GM12878 (cell line): ENCODE measurements at regions not wholly inside any gene's neighbourhood (a gene's known extent, or its start where the extent isn't known, plus 50 kb on each side); places are given as distances from the start of the nearest gene placed in this dataset.

Experiments used
- CBX3 ChIP-seq: fragments of 200-600 bp; sonication (generic); IDR thresholded peaks from 2 replicates; pipeline ENCODE4 v1.6.1; 2016; ENCODE audit warnings: low read depth, borderline replicate concordance
- RBBP5 ChIP-seq: fragments of 200-600 bp; sonication (generic); conservative IDR thresholded peaks from 2 replicates; pipeline ENCODE4 v1.6.1; 2016
- TF ChIP-seq, protein P1 (sequence below): fragments of 450-650 bp; IDR thresholded peaks from 2 replicates; pipeline ENCODE4 v1.6.1; 2016; ENCODE audit warnings: mild to moderate bottlenecking

GRCh38 chr16:51072591-51072990, 78.5 kb downstream of the SALL1 start:
- TF ChIP-seq RBBP5 (no peak), CBX3 (no peak)
- TF ChIP-seq, protein P1, sequence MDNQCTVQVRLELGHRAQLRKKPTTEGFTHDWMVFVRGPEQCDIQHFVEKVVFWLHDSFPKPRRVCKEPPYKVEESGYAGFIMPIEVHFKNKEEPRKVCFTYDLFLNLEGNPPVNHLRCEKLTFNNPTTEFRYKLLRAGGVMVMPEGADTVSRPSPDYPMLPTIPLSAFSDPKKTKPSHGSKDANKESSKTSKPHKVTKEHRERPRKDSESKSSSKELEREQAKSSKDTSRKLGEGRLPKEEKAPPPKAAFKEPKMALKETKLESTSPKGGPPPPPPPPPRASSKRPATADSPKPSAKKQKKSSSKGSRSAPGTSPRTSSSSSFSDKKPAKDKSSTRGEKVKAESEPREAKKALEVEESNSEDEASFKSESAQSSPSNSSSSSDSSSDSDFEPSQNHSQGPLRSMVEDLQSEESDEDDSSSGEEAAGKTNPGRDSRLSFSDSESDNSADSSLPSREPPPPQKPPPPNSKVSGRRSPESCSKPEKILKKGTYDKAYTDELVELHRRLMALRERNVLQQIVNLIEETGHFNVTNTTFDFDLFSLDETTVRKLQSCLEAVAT: no peak
